HG03520 (cell line): ENCODE measurements at regions not wholly inside any gene's neighbourhood (a gene's known extent, or its start where the extent isn't known, plus 50 kb on each side); places are given as distances from the start of the nearest gene placed in this dataset.
A peak's percentile ranks its signal among the peaks of the same experiment; 100 is the strongest.

Source experiments
- ATAC-seq: cut with Tn5 transposase; IDR thresholded peaks from one replicate; pipeline ENCODE4 v1.9.1; 2021; ENCODE audit warnings: mild to moderate bottlenecking, moderate library complexity; ENCODE audit not compliant: unreplicated experiment

DNA sequence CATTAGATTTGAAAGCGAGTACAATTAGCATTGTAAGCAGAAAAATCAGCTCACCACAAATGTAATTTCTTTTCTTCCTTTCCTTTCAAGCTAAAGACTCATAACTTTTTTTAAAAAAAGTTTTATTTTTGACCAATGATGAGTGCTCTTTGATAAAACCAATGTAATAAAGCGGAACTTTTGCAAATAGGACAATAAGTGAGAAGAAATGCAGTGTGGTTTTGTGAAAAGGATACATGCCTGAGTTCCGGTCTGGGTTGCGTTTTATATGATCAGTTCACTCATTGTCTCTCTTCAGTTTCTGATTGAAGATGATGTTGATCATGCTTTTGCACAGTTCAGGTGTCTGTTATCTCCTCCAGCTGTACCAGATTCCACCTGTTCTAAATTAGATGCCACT, 274.4 kb downstream of the KLF12 start:
- ATAC-seq = no peak

DNA sequence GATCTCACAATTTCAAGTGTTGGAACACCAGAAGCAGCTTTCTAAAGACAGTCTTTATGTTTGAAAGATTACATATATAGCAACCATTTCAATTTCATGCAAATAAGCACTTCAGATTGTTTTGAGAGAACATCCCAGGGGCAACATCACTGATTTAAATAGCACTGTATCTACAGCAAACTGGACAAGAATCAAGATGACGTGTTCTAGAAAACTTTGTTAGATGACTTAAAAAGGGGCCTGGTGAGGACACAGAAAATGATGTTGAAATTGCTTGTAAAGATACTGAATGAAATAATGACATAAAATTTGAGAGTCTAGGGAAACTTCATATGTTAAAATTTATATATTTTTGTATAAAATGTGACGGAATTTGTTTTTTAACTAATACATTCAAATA, 277.1 kb downstream of the KLF12 start:
- no peak for ATAC-seq

DNA sequence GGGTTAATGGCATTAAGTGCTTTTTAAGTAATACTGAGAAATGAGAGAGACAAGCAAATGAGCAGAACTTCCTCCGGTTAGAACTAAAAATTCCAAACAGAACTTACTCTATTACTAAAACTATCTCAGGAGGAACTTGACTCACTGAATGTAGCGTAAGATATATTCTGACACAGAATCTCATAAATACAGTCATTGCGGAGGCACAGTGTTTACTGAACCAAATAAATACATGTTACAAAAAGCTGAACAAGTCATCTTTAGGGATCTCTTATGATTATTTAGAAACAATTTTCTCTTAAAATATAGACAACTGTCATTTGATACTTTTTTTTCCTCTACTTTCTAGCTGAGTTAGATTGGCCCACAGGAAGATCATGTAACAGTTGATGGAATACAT, 283.1 kb downstream of the KLF12 start:
- no peak for ATAC-seq

DNA sequence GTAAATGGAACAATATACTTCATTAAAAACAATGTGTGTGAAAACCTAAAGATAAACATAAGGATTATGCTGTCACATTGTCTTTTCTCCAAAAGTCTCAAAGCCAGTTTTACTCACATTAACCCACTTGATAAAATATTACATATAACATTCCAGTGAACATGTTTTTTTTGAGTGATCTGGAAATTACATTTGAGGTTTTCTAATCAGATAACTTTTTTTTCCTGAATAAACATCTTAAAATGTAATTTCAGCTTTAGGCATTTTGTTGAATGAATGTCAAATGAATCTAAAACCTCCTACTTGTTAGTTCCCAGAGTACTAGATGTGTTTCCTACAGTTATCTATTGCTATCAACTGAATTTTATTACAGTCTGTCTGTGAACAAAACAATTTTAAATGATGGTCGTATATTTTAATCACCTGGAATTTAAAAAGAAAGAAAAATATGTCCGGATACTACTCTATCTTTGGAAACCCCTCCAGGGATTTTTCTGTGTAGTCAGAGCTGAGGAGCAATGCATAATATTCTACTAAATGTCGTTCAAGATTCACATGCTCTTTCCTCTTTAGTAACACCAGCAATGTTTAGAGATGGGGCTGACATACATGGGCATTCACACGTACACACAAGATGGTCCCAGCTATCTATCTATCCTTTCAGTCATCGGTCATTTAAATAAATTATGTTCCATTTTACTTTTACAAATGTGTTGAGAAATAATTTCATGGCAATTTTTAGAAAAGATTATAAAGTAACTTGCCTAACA, 283.9 kb downstream of the KLF12 start:
- ATAC-seq = no peak

DNA sequence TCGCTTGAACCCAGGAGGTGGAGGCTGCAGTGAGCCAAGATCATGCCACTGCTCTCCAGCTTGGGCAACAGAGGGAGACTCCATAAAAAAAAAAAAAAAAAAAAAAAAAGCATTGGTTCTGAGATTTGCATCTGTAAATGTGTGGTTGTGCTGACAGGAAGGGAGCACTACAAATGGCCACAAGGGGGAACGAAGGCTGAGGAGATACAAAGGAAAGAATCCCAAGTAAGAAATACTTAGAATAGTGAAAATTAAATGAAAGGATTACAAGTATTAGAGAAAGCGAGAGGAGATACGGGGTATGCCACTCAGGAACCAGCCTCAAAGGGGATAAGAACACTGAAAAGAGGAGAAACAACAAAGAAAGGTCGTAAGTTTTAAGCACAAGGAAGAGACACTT, 284.9 kb downstream of the KLF12 start:
- peak; percentile 53 for ATAC-seq

DNA sequence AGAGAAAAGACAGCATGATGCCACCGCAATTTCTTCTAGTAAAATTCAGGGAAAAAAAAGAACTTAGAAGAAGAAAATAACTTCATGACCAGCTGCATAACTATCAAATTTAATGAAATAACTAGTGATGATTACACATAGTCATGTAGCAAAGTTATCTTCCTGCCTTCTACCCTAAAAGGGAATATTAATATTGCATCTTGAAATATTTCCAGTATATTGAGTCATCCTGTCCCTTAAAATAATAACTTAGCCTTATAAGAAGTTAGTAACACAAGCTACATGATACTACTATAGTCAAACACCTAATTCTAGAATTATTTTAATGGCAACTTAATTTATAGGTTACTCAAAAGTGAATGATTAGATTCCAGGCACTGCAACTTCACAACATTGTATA, 289.2 kb downstream of the KLF12 start:
- no peak for ATAC-seq

DNA sequence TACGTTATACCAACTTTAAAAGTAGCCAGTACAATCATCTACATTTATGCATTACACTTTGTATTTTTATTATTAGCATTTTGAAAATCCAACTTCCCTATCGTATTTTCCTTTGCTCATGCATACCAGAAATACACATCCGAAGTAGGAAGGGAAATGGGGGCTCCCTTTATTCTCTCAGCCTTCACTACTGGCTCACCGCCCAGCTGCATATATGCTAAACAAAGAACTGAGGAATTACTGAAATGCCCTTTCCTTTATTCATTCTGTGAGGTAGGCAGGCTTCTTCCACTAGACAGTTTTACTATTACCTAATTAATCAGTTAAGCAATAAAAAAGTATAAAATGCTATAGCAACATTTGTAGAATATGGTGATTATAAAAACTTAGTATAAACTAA, 291.6 kb downstream of the KLF12 start:
- ATAC-seq = no peak

DNA sequence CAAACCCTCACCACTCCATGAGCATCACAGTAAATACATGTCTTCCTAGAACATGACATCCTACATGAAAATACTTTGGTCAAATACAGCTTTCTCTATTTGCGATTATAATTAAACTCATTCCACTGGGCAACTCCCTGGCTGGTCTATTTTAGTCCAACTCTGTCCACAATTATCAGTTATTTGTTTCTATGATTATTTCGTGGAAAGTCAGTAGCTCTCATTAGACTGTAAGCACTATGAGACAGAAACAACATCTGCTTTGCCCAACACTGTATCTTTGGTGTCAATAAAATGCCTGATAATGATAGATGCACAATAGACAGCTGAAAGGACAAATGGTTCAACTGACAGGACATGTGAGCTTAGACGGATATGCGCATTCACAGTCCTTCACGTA, 292.0 kb downstream of the KLF12 start:
- no peak for ATAC-seq

DNA sequence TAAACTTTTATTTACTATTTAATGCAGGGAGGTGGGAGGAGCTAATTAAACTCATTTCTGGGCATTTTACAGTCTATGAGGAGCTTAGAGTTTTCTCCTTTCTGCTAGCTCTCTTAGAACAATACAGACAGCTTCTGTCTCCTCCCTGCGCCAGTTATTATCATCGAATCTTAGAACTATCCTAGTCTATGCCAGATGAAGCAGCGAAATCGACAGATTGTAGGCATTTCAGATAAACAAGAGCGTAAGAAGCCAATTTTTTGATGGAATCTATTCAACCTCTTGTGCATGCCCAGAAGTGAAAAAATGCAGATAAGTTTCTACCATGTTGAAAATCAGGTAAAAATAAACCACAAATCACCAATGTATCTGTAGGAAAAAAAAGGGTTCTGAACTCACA, 297.1 kb downstream of the KLF12 start:
- ATAC-seq = no peak

DNA sequence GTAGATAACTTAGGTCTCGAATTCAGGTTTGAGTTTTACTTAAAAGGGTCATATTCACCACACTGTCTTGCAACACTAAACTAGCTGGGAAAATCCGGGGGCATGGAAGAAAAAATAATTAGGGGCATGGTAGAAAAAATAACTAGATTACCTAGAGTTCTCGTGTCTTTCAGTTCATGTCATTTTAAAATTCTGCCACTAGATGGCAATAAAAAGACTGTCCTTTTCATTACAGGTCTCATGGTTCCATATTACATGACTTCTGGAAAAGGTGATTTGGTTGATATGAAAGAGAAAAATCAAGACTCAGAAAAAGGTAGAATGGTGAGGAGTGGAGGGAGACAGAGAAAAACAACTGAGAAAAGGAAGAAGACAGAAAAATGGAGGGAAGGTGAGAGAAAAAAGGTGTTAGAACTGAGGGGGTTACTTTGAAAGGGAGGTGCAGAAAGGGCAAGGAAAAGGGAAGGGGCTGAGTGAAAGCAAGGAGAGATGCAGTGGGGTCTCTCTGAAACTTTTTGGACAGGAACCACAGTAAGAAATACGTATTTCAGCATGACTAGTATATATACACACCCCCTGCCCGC, 299.0 kb downstream of the KLF12 start:
- peak; percentile 50 for ATAC-seq

DNA sequence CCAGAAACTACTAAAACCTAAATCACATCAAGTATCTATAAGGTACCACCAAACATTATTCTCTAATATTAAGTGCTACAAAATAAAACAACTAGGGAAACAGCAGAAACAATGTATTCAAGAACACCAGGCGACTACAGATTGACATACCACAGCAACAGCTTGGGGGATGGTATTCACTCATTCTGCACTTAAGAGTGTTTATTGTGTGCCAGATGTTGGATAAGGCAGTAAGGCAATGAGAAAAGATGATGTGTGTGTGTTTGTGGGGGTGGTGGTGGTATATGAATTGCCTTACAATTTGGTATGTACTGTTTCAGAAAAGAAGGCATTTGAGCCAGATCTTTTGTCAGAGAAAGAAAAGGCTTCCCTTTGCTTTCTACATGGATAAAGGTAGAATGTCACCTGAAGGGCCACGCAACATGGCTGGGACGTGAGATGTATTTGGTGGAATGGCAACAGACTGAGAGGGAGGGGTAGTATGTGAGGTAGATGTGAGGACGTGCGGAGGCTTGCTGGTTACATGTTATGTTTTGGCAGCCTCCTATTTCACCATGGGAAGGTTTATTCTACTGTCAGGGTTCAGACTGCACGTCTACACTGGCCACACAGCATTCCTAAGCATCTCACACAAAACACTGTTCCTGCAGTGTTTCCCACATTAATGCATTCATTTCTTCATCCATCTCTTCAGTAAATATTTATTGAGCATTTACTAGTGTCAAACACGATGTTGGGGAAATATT, 300.7 kb downstream of the KLF12 start:
- ATAC-seq = no peak

DNA sequence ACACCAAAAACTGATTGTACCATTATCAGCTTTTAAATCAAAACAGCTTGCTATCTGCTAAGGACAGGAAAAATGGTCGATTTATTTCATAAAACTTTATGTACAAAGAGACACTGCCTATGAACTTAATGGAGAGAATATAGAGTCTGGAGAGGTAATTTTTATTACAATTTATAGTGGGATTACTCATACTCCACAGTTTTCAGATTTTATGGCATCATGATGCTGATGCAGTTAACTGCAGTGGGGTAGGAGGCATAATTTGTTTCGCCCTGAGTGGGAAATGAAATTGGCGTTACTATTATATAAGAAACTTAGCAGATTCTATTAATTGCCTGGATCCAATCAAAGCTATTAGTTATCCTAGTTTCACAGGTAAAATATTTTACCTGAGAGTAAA, 301.4 kb downstream of the KLF12 start:
- no peak for ATAC-seq

DNA sequence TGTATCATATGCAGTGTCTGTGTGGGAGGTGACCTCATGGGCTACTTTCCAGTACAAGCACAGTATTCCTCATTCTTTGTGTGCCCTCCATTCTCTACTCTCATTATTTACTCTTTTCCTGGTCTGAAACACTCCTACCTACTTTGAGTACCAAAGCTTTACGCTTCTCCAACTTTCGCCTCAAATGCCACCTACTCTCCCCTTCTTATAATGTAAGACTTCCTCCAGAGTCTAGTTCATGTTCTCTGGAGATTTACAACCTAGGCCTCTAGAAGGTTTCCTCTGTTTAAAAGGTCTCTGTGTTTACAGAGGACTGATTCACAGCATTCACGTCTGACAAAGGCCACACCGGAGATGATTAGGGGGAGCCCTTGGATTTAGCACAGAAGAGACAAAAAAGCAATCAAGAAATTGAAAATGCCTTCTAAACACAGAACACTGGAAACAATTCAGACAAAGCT, 302.0 kb downstream of the KLF12 start:
- ATAC-seq = no peak

DNA sequence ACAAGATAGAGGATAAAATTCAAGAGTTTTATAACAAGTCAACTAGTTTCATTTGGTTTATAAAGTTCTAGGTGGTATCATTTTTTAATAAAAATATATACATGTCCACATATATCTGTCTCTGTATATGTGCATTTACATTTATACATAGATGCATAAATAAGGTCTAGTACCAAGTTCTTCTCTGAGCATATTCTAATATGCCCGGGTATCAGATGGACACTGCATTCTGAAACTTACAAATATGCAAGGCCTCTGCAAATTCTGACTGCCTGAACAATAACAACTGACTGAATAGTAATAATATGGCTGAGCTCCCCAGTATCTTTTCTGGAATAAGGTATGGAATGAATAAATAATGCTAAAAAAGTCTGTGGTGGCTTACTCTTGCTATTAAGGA, 304.8 kb downstream of the KLF12 start:
- ATAC-seq = no peak

DNA sequence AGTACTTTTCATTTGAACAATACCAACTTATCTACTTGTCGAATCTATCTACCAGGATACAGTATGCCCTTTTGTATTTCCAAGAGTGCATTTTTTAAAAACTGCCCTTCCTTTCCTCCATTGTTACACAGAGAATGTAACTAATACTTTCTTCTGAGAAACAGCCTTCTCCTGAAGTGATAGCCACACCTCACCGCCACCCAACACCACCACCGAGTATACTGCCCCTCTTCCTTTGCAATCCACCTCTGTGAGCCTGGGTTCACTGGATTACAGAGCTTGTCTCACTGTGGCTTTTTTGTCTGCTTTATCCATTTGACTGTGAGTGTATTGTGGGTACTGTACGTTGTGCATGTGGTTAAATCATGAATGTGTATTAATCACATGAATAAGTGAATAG, 305.4 kb downstream of the KLF12 start:
- ATAC-seq = no peak

DNA sequence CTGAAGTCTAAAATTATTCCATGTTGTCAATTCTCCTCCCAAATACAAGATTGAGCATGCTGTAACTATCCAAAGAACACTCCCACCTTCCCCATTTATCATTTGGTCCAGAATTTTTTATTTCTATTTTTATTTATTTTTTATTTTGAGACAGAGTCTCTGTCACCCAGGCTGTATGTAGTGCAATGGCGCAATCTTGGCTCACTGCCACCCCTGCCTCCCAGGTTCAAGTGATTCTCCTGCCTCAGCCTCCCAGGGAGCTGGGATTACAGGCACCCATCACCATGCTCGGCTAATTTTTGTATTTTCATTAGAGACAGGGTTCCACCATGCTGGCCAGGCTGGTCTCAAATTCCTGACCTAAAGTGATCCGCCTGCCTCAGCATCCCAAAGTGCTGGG, 306.8 kb downstream of the KLF12 start:
- no peak for ATAC-seq

DNA sequence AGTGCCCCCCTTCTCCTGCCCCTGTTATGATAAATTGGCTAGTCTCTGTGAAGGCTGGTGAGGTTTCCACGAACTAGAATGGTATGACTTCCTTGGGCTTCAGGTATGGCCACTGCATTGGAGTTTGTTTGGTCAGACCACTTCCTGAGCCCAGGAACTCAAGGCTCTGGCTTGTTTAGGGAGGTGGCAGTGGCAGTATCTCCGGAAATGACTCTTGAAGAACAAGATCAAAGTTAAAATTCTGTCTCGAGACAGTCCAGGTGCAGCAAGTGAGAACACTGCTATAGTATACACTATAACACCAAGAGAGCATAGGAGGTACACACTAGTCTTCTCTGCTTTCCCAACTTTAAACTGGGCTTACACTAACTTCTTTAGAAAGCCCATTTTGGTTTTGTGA, 309.1 kb downstream of the KLF12 start:
- ATAC-seq = no peak

DNA sequence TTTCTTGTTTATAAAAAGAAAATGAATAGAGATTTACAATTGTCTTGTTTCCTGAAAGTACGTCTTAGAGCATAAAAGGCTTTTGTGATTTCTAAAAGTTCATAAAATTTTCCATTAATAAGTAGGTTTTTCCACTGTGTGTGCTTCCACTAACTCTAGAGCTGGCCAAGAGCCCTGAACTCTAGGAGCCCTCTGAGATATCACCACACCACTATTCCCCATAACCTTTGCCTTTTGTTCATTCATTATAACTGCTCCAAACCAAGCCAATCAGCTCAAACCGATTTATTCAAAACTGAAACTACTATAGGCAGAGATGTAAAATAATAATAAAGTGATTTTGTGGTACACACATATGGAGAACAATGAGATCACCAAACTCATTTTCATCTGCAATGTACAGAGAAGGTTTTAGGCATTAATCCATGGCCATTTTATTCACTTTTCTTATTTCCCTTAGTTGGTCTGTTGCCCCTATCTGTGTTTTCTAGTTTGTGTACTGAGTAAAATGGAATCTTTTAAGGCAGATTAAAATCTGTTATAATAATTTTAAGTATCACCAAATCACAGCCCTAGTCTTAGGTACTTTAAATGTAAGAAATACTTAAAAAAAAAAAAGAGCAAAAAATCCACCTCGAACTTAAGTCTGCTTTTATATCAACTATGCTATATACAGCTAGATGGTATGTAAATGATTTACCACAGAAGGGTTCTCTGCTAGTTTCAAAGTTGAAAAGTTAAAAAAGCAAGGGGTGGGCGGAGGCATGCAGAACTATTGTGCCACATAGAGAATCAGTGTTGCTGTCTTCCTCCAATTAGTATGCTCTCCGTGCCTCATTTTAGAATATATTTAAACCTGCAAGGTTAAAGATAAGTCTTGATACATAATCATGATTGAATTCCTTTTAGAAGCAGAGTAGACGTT, 311.3 kb downstream of the KLF12 start:
- ATAC-seq = no peak

DNA sequence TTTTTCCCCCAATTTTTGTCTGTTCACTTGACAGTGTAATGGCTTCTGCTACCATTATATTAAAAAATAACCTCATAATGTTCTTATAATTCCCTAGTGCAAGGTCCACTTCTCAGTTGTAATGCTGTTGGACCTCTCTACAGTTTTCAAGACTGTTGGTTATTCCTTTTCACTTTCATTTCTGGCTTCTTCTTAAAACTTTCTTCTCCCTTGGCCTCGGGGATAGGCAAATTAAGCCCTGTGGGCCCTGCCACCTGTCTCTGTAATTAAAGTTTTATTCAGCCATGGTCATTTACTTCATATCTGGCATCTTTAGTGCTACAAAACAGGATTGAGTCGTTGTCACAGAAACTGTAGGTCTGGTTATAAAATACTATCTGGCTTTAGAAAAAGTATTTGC, 313.5 kb downstream of the KLF12 start:
- ATAC-seq = no peak

DNA sequence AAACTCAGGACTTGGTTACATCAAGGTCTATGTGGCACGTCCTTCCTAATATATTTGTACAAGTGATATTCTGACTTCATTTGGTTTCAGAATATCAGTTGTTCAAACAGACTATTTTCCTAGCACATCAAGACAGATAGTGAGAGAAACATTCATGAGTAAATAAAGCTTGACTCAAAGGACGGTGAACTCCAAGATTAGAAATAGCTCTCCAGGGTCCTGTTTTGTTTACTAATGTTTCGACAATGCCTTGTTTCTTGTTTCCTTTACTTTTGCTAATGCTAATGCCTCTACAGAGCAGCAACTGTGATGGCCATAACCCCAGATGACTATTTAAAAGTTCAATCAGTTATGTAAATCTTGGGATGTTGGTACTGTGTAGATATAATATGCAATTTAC, 313.9 kb downstream of the KLF12 start:
- no peak for ATAC-seq

DNA sequence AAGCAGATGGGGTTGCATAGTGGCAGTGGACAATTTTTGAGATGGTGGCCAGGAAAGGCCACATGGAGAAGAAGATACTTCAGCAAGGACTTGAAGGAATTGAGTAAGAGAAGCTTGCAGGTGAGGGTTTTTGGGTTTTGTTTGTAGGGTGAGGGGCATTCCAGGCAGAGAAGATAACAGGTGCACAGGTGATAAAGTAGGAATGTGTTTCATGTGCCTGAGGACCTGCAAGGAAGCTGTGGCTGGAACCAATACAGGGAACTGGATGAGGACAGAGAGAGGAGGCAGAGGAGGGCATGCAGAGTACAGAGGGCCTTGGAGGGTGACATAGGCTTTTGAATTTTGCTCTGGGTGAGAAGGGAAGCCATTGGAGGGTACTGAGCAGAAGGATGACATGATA, 314.5 kb downstream of the KLF12 start:
- no peak for ATAC-seq
